Endothelial cell of umbilical vein (primary cell): ENCODE measurements at regions not wholly inside any gene's neighbourhood (a gene's known extent, or its start where the extent isn't known, plus 50 kb on each side); places are given as distances from the start of the nearest gene placed in this dataset.
"Not testable (repeated sequence)": the region's sequence is repeated elsewhere in the genome, so short reads cannot be mapped to it uniquely, and the experiment has no call there.

Experiments used
- BruUV-seq: library from RNA; stranded (reverse); fragments of 400-500 nt; replicated peaks from 2 replicates; lab custom pipeline; 2021; lab: Mats Ljungman, UMichigan
- CTCF ChIA-PET: fragments of 300-600, 350-600 bp; sonication (Branson Sonifier 250); formaldehyde crosslinking; loops from one replicate; lab custom pipeline; 2021; ENCODE audit warnings: antibody characterized with exemption, inconsistent platforms; lab: Charles Lee
- POLR2A ChIA-PET: fragments of 300-600, 350-600 bp; sonication (Branson Sonifier 250); formaldehyde crosslinking; loops from one replicate; lab custom pipeline; 2021; ENCODE audit warnings: antibody characterized with exemption, inconsistent platforms; lab: Charles Lee
- DNase-seq: peaks from one replicate; pipeline ENCODE4 v3.0.0-alpha.2; 2011; ENCODE audit warnings: low read depth, low spot score
- FAIRE-seq: peaks from 2 replicates; lab custom pipeline; 2011; peaks lifted over from hg19 to GRCh38; lab: Jason Lieb, UNC
- H2AFZ ChIP-seq: 2 replicates; pipeline ENCODE4 v1.6.0; 2012; ENCODE audit warnings: low read depth, low read length, control low read depth, inconsistent platforms
- H3K27ac ChIP-seq: 2 replicates; pipeline ENCODE4 v1.5.1; 2011; ENCODE audit warnings: low read depth, mild to moderate bottlenecking, control low read depth, low read length, moderate library complexity; ENCODE audit not compliant: insufficient read depth
- H3K27me3 ChIP-seq, 2 experiments: 2 replicates each; pipeline versions ENCODE4 v1.6.0 to v1.6.1; 2011; ENCODE audit warnings: low read length in 2 of 2, mixed read lengths in 1 of 2; ENCODE audit not compliant: control insufficient read depth in 2 of 2, insufficient read depth in 2 of 2
- H3K36me3 ChIP-seq, 2 experiments: 2 replicates in 1 of 2; 3 replicates in 1 of 2; pipeline ENCODE4 v1.5.1; 2011; ENCODE audit warnings: low read length in 2 of 2, mild to moderate bottlenecking in 1 of 2, moderate library complexity in 1 of 2; ENCODE audit not compliant: control insufficient read depth in 2 of 2, insufficient read depth in 2 of 2; ENCODE audit errors: extremely low read depth in 1 of 2
- H3K4me1 ChIP-seq: 3 replicates; pipeline ENCODE4 v1.5.1; 2011; ENCODE audit warnings: mild to moderate bottlenecking, low read length; ENCODE audit not compliant: control insufficient read depth, insufficient read depth; ENCODE audit errors: extremely low read depth
- H3K4me2 ChIP-seq: 2 replicates; pipeline ENCODE4 v1.6.1; 2011; ENCODE audit warnings: low read length, control low read depth, mixed read lengths; ENCODE audit not compliant: insufficient read depth
- H3K4me3 ChIP-seq, 3 experiments: fragments of 200-600 bp in 1 of 3; sonication (generic), shearing (Covaris generic) in 1 of 3; replicated peaks in 1 of 3; 2 replicates each; pipeline ENCODE4 v1.5.1; 2011 to 2016; ENCODE audit warnings: control low read depth in 3 of 3, low read length in 3 of 3, mild to moderate bottlenecking in 2 of 3, inconsistent platforms in 1 of 3, low read depth in 1 of 3, moderate library complexity in 1 of 3; ENCODE audit not compliant: insufficient read depth in 1 of 3
- H3K79me2 ChIP-seq: 2 replicates; pipeline ENCODE4 v1.6.0; 2012; ENCODE audit warnings: low read length, inconsistent platforms; ENCODE audit not compliant: control insufficient read depth, insufficient read depth
- H3K9ac ChIP-seq: replicated peaks from 2 replicates; pipeline ENCODE3; 2011; ENCODE audit warnings: low read length, control low read depth; ENCODE audit not compliant: insufficient read depth; ENCODE audit errors: extremely low read depth
- H3K9me1 ChIP-seq: replicated peaks from 3 replicates; pipeline ENCODE4 v1.6.0; 2011; ENCODE audit warnings: mild to moderate bottlenecking, low read length; ENCODE audit not compliant: control insufficient read depth, insufficient read depth; ENCODE audit errors: extremely low read depth
- H3K9me3 ChIP-seq: replicated peaks from 2 replicates; pipeline ENCODE4 v1.5.1; 2012; ENCODE audit warnings: low read length, inconsistent platforms; ENCODE audit not compliant: control insufficient read depth, insufficient read depth
- H4K20me1 ChIP-seq: replicated peaks from 2 replicates; pipeline ENCODE3; 2011; ENCODE audit warnings: mild to moderate bottlenecking, low read length; ENCODE audit not compliant: control insufficient read depth, insufficient read depth; ENCODE audit errors: extremely low read depth
- EZH2 ChIP-seq: IDR thresholded peaks from 2 replicates; pipeline ENCODE4 v1.6.1; 2012; ENCODE audit warnings: borderline replicate concordance, low read depth, mild to moderate bottlenecking, moderate library complexity, low read length, inconsistent platforms; ENCODE audit not compliant: severe bottlenecking
- FOS ChIP-seq: IDR thresholded peaks from 2 replicates; pipeline ENCODE4 v1.6.1; 2011; ENCODE audit warnings: mild to moderate bottlenecking, low read length, moderate library complexity, borderline replicate concordance; ENCODE audit not compliant: insufficient read depth
- GATA2 ChIP-seq: IDR thresholded peaks from 2 replicates; pipeline ENCODE4 v1.7.0; 2011; ENCODE audit warnings: low read depth, mild to moderate bottlenecking, moderate library complexity, mixed read lengths, low read length; ENCODE audit not compliant: insufficient read length, insufficient read depth
- JUN ChIP-seq: IDR thresholded peaks from 2 replicates; pipeline ENCODE4 v1.6.1; 2011; ENCODE audit warnings: borderline replicate concordance, low read depth; ENCODE audit not compliant: insufficient read length, insufficient read depth
- MAX ChIP-seq: IDR thresholded peaks from 2 replicates; pipeline ENCODE4 v1.6.1; 2011; ENCODE audit not compliant: insufficient read depth, insufficient read length
- POLR2A ChIP-seq: IDR thresholded peaks from 2 replicates; pipeline ENCODE4 v1.6.1; 2012; ENCODE audit warnings: low read depth, mild to moderate bottlenecking, control low read depth, low read length
- dilution Hi-C: fragments of 300-500 bp; cut with MboI; formaldehyde crosslinking; loops from one replicate; pipeline ENCODE4 v1.15.0; 2019; ENCODE audit warnings: low sequenced_read_pairs; ENCODE audit not compliant: extremely low pct_ligation_motif_present
- intact Hi-C: fragments of 100-400 bp; cut with micrococcal nuclease; formaldehyde crosslinking; loops from one replicate; pipeline ENCODE4 v1.10.0; 2022

- CTCF ChIA-PET: interaction anchor here (1.2 kb wide), 1 partner anchor 22 kb away, joined by 4 read pairs; no protein-coding TSS in a partner anchor
- FAIRE-seq: no peak
These were observed 80.3 kb upstream of the CREB5 start for GRCh38 chr7:28332046-28332445.

DNA sequence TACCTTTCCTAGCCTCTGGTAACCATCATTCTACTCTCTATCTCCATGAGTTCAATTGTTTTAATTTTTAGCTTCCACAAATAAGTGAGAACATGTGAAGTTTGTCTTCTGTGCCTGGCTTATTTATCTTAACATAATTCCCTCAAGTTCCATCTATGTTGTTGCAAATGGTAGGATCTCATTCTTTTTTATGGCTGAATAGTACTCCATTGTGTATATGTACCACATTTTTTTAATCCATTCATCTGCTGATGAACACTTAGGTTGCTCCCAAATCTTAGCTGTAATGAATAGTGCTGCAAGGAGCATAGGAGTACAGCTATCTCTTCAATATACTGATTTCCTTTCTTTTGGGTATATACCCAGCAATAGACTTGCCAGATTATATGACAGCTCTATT, 78.8 kb upstream of the CREB5 start:
- H3K79me2 ChIP-seq, BruUV-seq, dilution Hi-C loops, H3K4me1 ChIP-seq, DNase-seq, H3K36me3 ChIP-seq, H3K9me1 ChIP-seq, H3K27me3 ChIP-seq, H4K20me1 ChIP-seq, H3K4me2 ChIP-seq, H2AFZ ChIP-seq, H3K9ac ChIP-seq, H3K4me3 ChIP-seq, CTCF ChIA-PET, FAIRE-seq, H3K9me3 ChIP-seq, H3K27ac ChIP-seq, intact Hi-C loops, POLR2A ChIA-PET: not testable (repeated sequence)

More at GRCh38 chr7:28332046-28332445, 80.3 kb upstream of the CREB5 start:
- H3K9me3 ChIP-seq: no peaks in the 10 kb centered on the region
- TF ChIP-seq MAX: no peak
- TF ChIP-seq POLR2A: no peak
- TF ChIP-seq FOS: no peak
- no peak for TF ChIP-seq JUN
- no peak for TF ChIP-seq GATA2
- no peak for TF ChIP-seq EZH2
- H3K36me3 ChIP-seq: no peaks in the 10 kb centered on the region
- dilution Hi-C loops: no loop called here
- no peak overlapping the region for H2AFZ ChIP-seq
- H3K27me3 ChIP-seq: peaks cover 0 to 2% of the 10 kb centered on the region in 2 experiments
- BruUV-seq: no TSS peak
- no peaks in the 10 kb centered on the region for H3K79me2 ChIP-seq
- H3K9me1 ChIP-seq: no peaks in the 10 kb centered on the region
- H3K4me1 ChIP-seq: no peaks in the 10 kb centered on the region
- intact Hi-C loops: no loop called here
- H3K9ac ChIP-seq: no peak overlapping the region
- H3K4me3 ChIP-seq: no peak overlapping the region
- H3K27ac ChIP-seq: no peak overlapping the region
- POLR2A ChIA-PET: no interaction called here
- H4K20me1 ChIP-seq: no peaks in the 10 kb centered on the region
- H3K4me2 ChIP-seq: no peak overlapping the region
- no peak for DNase-seq
